ENCODE measurements at regions not wholly inside any gene's neighbourhood (a gene's known extent, or its start where the extent isn't known, plus 50 kb on each side); places are given as distances from the start of the nearest gene placed in this dataset.

- TF ChIP-seq, protein P1, sequence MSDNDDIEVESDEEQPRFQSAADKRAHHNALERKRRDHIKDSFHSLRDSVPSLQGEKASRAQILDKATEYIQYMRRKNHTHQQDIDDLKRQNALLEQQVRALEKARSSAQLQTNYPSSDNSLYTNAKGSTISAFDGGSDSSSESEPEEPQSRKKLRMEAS (IDR thresholded peaks at IDR 0.05; ENCODE audit: low read depth, low read length): no peak
- no peak for TF ChIP-seq USF1 (IDR thresholded peaks at IDR 0.05; ENCODE audit: borderline replicate concordance, extremely low read length, insufficient read depth, low read depth, low read length)
- TF ChIP-seq BCL11A (IDR thresholded peaks at IDR 0.05; ENCODE audit: low read depth, low read length): no peak
- TF ChIP-seq, protein P2, sequence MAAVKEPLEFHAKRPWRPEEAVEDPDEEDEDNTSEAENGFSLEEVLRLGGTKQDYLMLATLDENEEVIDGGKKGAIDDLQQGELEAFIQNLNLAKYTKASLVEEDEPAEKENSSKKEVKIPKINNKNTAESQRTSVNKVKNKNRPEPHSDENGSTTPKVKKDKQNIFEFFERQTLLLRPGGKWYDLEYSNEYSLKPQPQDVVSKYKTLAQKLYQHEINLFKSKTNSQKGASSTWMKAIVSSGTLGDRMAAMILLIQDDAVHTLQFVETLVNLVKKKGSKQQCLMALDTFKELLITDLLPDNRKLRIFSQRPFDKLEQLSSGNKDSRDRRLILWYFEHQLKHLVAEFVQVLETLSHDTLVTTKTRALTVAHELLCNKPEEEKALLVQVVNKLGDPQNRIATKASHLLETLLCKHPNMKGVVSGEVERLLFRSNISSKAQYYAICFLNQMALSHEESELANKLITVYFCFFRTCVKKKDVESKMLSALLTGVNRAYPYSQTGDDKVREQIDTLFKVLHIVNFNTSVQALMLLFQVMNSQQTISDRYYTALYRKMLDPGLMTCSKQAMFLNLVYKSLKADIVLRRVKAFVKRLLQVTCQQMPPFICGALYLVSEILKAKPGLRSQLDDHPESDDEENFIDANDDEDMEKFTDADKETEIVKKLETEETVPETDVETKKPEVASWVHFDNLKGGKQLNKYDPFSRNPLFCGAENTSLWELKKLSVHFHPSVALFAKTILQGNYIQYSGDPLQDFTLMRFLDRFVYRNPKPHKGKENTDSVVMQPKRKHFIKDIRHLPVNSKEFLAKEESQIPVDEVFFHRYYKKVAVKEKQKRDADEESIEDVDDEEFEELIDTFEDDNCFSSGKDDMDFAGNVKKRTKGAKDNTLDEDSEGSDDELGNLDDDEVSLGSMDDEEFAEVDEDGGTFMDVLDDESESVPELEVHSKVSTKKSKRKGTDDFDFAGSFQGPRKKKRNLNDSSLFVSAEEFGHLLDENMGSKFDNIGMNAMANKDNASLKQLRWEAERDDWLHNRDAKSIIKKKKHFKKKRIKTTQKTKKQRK (IDR thresholded peaks at IDR 0.05; ENCODE audit: low read depth, low read length): no peak
- no peak for TF ChIP-seq EP300 (IDR thresholded peaks at IDR 0.05; ENCODE audit: borderline replicate concordance in 1 of 2, control insufficient read depth in 1 of 2, low read depth in 2 of 2, low read length in 2 of 2)
- no peak for TF ChIP-seq CTCF (IDR thresholded peaks at IDR 0.05 in 2 of 3, conservative IDR thresholded peaks at IDR 0.05 in 1 of 3; ENCODE audit: control insufficient read depth in 2 of 3, extremely low read depth in 1 of 3, insufficient read depth in 1 of 3, low read depth in 3 of 3, low read length in 3 of 3)
- no peak for TF ChIP-seq ATF2 (IDR thresholded peaks at IDR 0.05; ENCODE audit: low read length)
- no peak for TF ChIP-seq POLR2A (IDR thresholded peaks at IDR 0.05; ENCODE audit: low read depth, low read length)
- no peak for TF ChIP-seq TAF1 (IDR thresholded peaks at IDR 0.05; ENCODE audit: borderline replicate concordance, low read depth, low read length)
- TF ChIP-seq, protein P3, sequence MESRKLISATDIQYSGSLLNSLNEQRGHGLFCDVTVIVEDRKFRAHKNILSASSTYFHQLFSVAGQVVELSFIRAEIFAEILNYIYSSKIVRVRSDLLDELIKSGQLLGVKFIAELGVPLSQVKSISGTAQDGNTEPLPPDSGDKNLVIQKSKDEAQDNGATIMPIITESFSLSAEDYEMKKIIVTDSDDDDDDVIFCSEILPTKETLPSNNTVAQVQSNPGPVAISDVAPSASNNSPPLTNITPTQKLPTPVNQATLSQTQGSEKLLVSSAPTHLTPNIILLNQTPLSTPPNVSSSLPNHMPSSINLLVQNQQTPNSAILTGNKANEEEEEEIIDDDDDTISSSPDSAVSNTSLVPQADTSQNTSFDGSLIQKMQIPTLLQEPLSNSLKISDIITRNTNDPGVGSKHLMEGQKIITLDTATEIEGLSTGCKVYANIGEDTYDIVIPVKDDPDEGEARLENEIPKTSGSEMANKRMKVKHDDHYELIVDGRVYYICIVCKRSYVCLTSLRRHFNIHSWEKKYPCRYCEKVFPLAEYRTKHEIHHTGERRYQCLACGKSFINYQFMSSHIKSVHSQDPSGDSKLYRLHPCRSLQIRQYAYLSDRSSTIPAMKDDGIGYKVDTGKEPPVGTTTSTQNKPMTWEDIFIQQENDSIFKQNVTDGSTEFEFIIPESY (IDR thresholded peaks at IDR 0.05): no peak
- no peak for TF ChIP-seq ZNF274 (IDR thresholded peaks at IDR 0.05; ENCODE audit: insufficient read depth, insufficient read length)
Measured at GRCh38 chr14:58985786-58986185, 202.7 kb upstream of the DAAM1 start.

Measured in GM12878 (cell line).